NCI-H524 treated with DMSO at 0.1 percent for 48 hours (cell line): ENCODE measurements at regions not wholly inside any gene's neighbourhood (a gene's known extent, or its start where the extent isn't known, plus 50 kb on each side); places are given as distances from the start of the nearest gene placed in this dataset.
"Not testable (repeated sequence)": the region's sequence is repeated elsewhere in the genome, so short reads cannot be mapped to it uniquely, and the experiment has no call there.

Experiments
- DNase-seq: peaks from one replicate; lab custom pipeline; 2025; lab: John Stamatoyannopoulos, UW

DNA sequence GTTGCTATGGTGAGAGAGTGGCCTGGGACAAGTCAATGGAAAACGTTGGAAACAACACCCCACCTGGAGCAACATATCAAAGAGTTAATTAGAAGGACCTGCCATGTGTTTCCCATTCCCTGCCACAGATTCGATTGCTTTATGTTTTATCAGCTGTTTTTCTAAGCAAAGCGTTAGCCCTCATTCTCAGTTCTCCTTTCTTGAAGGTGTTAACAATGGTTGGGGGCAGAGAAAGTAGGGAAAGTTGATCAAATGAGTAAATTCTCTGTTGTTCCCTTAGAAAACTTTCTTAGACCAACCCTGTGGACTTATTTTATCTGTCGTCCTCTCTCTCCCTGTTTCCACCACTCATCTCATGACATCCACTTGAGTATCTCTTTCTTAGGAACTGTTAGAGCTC is 102.5 kb downstream of the ADAMTS15 start:
- DNase-seq = no peak

GRCh38 chr11:130551388-130551787 is 102.9 kb downstream of the ADAMTS15 start:
- no peak for DNase-seq

DNA sequence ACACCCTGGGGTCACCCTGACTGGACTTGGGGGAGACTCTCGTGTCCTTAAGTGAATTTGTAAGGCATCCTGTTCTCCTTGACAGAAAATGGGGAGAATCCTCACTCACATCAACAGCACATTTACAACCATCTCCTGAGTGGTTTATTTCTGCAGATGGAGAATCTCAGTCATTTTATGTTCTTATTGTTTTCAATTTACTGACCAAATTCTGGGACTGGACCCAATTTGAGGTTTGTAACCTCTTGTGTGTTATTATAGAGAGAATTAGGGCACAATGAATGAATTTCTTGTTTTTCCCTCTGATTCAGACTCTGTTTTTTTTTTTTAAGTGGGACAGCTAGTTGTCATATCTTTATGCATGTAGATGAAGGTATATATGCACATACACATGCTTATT is 104.9 kb downstream of the ADAMTS15 start:
- no peak for DNase-seq

GRCh38 chr11:130554241-130555055 is 106.0 kb downstream of the ADAMTS15 start:
- DNase-seq = no peak

- no peak for DNase-seq
Observed at GRCh38 chr11:130555251-130555841, 106.9 kb downstream of the ADAMTS15 start.

- DNase-seq = no peak
Observed at GRCh38 chr11:130560000-130560780, 111.7 kb downstream of the ADAMTS15 start.

DNA sequence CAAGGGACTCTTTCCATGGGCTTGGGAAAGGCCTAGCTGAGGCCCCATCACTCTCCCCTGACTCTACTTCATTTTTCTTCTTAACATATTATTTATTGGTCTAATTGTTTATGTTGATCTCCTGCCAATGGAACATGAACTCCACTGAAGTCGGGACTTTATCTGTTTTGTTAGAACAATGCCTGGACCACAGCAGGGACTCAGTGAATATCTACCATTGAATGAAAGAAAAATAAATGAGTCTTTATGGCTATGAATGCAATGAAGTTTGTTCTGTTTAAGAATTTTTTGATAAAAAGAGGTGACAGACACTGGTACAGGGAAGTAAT is 112.3 kb downstream of the ADAMTS15 start:
- no peak for DNase-seq

DNA sequence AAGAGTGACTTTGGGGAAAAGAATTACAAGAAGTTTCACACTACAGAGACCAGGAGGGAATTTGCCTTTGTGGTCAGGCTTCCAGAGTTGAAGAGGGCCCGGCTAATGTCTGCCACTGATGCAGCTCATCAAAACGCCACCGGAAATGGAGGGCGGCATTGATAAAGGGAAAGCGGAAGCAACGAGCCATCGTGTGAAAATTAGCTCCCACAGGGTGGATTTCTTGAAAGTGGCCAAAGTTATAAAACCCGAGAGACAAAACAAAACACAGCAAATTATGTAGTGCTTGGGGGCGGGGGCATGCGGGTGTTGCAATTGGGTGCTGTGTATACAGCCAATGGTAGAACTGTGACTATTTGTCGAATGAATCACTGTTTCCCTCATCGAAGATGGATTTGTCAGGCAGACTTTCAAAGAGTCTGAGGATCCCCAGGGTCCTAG is 113.0 kb downstream of the ADAMTS15 start:
- DNase-seq = no peak

GRCh38 chr11:130562549-130562948 is 114.1 kb downstream of the ADAMTS15 start:
- no peak for DNase-seq

- DNase-seq = not testable (repeated sequence)
Observed at GRCh38 chr11:130566360-130566759, 117.9 kb downstream of the ADAMTS15 start.

GRCh38 chr11:130571519-130571918 is 123.1 kb downstream of the ADAMTS15 start:
- DNase-seq = no peak

DNA sequence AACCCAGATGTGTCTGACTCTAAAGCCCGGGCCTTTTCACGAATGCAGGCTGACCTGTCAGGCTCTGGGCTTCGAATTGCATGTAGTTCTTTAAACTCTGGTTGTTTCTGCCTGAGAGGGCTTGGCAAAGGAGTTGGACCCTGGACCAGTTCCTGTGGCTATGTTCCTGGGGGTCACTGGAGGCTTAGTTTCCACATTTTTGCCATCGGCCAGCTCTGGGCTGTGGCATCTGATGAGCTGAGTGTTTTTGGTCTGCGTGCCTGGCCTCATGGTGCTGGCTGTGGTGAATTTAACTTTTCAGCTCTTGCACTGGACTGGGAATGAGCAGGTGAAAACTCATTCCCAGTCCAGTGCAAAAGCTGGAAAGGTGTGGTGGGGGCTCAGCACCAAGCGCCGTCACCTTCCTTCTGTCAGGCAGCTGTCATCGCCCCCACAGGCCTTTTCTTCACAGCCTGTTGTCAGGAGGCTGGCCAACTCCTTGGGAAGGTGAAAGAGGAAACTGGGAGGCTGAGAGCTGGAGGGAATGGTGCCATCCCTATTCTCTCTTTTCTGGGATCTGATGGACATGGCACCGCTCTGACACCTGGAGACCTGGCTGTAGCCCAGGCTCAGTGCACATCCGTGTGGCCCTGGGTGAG is 123.6 kb downstream of the ADAMTS15 start:
- DNase-seq = no peak

GRCh38 chr11:130573767-130574166 is 125.3 kb downstream of the ADAMTS15 start:
- DNase-seq = no peak

DNA sequence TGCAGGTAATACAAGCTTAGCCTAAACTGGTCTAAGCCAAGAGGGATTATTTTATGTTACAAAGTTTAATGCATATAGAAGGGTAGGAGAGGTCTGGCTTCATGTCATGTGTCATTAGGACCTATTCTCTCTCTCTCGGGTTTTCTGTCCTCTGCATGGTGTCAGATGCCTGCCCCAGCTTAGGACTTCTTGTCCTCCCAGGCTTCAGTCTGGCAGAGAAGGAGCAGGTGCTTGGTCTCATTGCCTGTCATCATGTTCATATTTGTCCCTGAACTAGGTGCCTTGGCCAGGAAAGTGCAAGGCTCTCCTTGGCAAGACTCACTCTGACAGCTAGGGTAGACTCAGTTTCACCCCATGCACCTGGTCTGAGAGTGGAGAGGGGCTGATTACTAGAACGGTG is 126.3 kb downstream of the ADAMTS15 start:
- DNase-seq = no peak

DNA sequence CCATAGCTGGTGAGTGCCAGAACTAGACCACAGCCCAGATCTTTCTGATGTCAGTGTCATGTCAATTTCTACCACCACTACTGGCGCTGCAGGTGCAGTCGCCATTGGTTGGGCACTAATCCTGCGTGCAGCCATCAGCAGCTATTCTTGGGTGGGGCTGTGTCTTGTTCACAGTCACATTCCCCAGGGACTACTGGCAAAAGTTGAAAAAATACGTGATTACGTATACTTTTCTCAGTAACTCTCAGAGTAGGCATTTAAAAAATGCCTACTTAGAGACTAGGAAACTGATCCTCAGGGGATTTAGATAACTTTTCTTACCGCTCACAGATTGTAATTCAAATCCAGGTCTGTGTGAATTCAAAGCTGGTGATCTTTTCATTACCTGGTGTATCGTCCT is 127.7 kb downstream of the ADAMTS15 start:
- no peak for DNase-seq

DNA sequence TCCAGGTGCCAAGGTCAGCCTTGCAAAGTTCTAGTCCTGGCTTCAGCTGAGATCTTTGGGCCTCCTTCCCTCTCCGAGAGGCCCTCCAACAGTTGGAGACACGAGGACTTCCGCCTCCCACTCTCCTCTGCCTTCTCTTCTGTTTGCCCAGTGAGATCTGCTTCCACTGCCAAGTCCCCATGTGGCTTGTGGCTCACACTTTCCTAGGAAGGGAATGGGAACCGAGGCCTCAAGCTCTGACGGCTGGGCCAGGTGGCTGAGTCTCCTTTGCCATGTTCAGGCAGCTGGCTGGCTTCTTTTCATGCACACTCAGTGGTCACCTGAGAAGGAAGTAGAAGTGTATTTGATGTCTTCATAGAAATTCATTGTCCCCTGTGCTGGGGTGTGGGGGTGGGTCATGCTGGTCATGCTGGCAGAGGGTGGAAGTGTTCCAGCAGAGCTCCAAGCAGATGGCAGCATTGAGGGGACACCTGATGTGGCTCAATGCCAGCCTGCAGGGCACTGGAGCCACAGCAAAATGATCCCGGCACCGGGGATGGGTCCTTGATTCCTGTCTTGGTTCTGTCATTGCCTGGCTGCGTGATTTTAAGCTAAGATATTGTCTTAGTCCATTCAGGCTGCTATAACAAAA is 130.4 kb downstream of the ADAMTS15 start:
- no peak for DNase-seq

DNA sequence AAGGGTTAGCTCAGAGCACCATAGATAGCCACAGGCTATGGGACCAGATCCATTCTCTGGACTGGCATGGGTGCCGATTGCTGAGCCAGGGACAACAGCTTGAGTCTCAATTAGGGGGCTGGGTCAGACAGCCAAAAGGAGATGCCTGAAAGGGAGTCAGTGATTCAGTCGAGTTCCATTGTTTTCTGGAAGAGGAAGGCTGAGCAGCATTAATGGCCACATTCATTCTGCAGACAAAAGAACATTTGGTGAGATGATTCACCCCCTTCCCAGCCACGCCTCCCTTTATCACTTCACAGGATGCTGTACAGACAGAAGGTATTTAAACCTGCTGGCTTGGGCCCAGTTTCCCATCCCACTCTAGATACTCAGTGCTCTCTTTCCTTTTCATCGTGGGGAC is 131.9 kb downstream of the ADAMTS15 start:
- peak; percentile 6 for DNase-seq

GRCh38 chr11:130580891-130581492 is 132.5 kb downstream of the ADAMTS15 start:
- no peak for DNase-seq

DNA sequence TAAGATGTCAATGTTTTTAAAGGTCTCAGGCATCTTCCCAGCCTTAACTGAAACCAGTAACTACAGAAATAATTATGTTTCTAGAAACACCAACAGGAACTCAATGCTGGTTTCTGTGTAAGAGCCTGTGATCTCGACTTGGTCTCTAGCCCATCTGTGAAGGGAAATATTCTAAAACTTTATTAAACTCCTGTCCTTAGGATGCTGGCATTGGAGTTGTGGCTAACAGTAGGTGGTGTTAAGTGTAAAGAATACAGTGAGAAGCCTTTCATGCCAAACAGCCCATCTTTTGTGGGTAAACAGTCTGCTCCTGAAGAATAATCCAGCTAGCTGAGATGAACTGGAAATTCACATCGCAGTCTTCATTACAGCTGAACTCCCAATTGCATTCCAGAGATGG is 133.2 kb downstream of the ADAMTS15 start:
- no peak for DNase-seq

- no peak for DNase-seq
Observed at GRCh38 chr11:130582176-130582575, 133.7 kb downstream of the ADAMTS15 start.

GRCh38 chr11:130582981-130583380 is 134.5 kb downstream of the ADAMTS15 start:
- DNase-seq = no peak

GRCh38 chr11:130583801-130584211 is 135.4 kb downstream of the ADAMTS15 start:
- DNase-seq = no peak
